Kidney epithelial cell (primary cell): ENCODE measurements at regions not wholly inside any gene's neighbourhood (a gene's known extent, or its start where the extent isn't known, plus 50 kb on each side); places are given as distances from the start of the nearest gene placed in this dataset.

Experiments used
- DNase-seq: peaks from one replicate; pipeline ENCODE4 v3.0.0-alpha.2; 2010; ENCODE audit warnings: low read depth
- H3K27me3 ChIP-seq: 2 replicates; pipeline ENCODE4 v1.6.0; 2011; ENCODE audit warnings: low read length; ENCODE audit not compliant: control insufficient read depth, insufficient read depth
- H3K36me3 ChIP-seq: 2 replicates; pipeline ENCODE4 v1.5.1; 2011; ENCODE audit warnings: low read length; ENCODE audit not compliant: control insufficient read depth, insufficient read depth
- H3K4me3 ChIP-seq: 2 replicates; pipeline ENCODE4 v1.5.1; 2011; ENCODE audit warnings: low read depth, mild to moderate bottlenecking, control low read depth, low read length
- CTCF ChIP-seq: IDR thresholded peaks from 2 replicates; pipeline ENCODE4 v1.5.1; 2011; ENCODE audit warnings: mild to moderate bottlenecking, moderate library complexity, low read length, control low read depth, inconsistent platforms; ENCODE audit not compliant: insufficient read depth, poor library complexity, severe bottlenecking

GRCh38 chr3:168219530-168219929 lies 123.8 kb upstream of the GOLIM4 start:
- no peak for TF ChIP-seq CTCF
- no peaks in the 10 kb centered on the region for H3K27me3 ChIP-seq
- no peak for DNase-seq
- no peak overlapping the region for H3K4me3 ChIP-seq
- H3K36me3 ChIP-seq, result no peaks in the 10 kb centered on the region

- no peak for TF ChIP-seq CTCF
- H3K27me3 ChIP-seq, result no peaks in the 10 kb centered on the region
- no peak for DNase-seq
- no peaks in the 10 kb centered on the region for H3K36me3 ChIP-seq
- H3K4me3 ChIP-seq, result no peak overlapping the region
Observed at GRCh38 chr3:168218600-168218999, 122.9 kb upstream of the GOLIM4 start.

GRCh38 chr3:168216851-168217250 lies 121.1 kb upstream of the GOLIM4 start:
- H3K36me3 ChIP-seq, result no peaks in the 10 kb centered on the region
- no peak for DNase-seq
- H3K27me3 ChIP-seq, result no peaks in the 10 kb centered on the region
- TF ChIP-seq CTCF, result no peak
- H3K4me3 ChIP-seq, result no peak overlapping the region

GRCh38 chr3:168213920-168214319 lies 118.2 kb upstream of the GOLIM4 start:
- DNase-seq, result no peak
- no peak for TF ChIP-seq CTCF
- Histone ChIP-seq H3K36me3 (no peaks in the 10 kb centered on the region), H3K27me3 (no peaks in the 10 kb centered on the region), H3K4me3 (no peak overlapping the region)

- TF ChIP-seq CTCF, result no peak
- no peak for DNase-seq
- Histone ChIP-seq H3K4me3 (no peak overlapping the region), H3K36me3 (no peaks in the 10 kb centered on the region), H3K27me3 (no peaks in the 10 kb centered on the region)
Observed at GRCh38 chr3:168212664-168213285, 117.1 kb upstream of the GOLIM4 start.

- H3K36me3 ChIP-seq, result no peaks in the 10 kb centered on the region
- DNase-seq, result no peak
- no peaks in the 10 kb centered on the region for H3K27me3 ChIP-seq
- no peak for TF ChIP-seq CTCF
- no peak overlapping the region for H3K4me3 ChIP-seq
Observed at GRCh38 chr3:168205451-168205850, 109.7 kb upstream of the GOLIM4 start.
